ENCODE measurements at regions not wholly inside any gene's neighbourhood (a gene's known extent, or its start where the extent isn't known, plus 50 kb on each side); places are given as distances from the start of the nearest gene placed in this dataset.

DNA sequence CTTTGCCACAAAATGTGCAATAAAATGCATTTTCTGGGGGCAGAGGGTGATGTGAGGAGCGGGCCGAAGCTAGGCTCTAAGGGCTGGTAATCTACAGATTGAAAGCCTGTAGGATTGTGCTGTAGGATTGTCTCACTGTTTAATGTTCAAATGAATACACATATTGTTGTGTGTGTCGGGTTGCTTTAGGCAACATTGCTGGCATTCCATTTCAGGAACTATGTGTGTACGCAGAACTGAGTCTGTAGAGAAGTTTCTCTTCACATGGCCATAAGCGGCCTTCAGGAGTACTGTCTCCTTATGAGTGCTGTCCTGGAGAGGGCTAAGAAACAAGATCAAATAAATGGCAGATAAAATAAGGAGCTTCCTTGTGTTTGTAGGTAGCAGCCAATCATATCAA is 540.2 kb downstream of the GATA3 start:
- DNase-seq (ENCODE audit: low read depth in 2 of 2): no peak

DNA sequence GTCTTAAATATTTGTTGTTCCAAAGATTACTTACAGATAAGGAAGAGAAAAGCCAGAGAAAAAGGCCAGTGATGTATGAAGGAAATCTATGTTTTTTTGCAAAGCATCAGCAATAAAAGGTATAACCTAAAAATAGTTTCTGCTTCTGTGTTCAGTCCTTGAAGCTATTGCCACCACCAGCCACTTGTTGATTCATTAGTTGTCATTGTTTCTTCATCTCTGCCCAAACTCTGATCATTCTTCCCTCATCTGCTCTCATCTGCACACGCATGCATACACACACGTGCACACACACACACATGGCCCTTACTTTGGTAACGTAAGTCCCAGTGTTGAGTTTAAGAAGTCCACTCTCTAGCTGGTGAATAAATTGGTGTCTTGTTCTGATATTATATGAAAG is 540.7 kb downstream of the GATA3 start:
- no peak for DNase-seq (ENCODE audit: low read depth in 2 of 2)

DNA sequence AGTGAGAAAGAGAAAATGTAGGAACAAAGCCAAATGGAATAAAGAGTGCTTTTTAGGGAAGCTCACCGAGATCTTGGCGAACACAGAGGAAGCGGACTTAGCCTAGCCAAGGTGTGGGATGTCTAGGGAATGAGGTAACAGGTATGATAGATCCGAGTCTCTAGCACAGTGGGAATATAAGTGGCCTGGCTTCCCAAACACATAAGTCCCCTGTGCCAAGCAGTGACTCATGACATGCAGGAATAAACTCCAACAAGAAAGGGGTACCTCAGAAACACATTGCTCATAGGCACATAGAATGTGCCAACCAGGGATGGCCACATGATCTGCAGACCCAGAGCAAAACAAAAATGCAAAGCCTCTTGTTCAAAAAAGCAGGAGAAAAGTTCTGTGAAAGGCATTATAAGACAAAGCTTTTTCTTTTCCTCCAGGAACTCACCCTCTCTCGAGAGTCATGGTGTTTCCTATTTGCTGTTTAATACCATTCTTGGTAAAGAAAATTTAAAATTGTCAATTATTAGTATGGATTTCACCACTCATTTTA is 542.5 kb downstream of the GATA3 start:
- DNase-seq (ENCODE audit: low read depth in 2 of 2): no peak

DNA sequence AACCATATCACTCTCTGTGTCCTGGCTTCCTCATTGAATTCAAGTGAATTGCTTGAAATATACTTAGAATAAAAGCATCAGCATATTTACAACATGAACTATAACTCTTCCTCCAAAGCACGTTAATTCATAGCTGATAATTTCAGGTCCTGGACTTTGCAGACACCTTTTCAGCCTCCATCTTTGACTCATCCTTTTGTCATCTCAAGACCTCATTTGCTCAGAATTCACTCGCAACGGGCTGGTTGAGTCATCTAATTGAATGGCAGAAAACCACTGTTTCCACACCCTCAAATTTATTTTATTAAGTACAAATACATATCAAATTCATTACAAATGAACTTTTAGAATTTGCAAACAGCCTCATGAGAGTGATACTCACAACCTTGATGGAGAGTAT is 545.7 kb downstream of the GATA3 start:
- no peak for DNase-seq (ENCODE audit: low read depth in 2 of 2)

DNA sequence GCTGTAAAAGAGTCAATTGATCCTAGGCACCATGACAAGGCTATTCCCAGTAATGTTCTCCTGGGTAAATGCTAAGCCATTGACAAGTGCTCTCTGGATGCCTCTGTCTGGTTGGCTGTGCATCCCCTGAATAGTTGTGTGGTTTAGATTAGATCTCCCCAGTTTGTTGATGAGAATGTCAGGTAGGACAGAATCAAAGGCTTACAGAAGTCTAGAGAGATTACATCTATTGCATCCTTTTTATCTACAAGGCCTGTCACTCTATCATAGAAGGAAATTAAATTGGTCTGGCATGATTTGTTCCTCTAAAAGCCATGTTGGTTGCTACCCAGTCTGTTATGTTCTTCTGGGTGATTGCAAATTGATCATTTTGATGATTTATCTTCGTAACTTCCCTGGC is 548.3 kb downstream of the GATA3 start:
- no peak for DNase-seq (ENCODE audit: low read depth in 2 of 2)

DNA sequence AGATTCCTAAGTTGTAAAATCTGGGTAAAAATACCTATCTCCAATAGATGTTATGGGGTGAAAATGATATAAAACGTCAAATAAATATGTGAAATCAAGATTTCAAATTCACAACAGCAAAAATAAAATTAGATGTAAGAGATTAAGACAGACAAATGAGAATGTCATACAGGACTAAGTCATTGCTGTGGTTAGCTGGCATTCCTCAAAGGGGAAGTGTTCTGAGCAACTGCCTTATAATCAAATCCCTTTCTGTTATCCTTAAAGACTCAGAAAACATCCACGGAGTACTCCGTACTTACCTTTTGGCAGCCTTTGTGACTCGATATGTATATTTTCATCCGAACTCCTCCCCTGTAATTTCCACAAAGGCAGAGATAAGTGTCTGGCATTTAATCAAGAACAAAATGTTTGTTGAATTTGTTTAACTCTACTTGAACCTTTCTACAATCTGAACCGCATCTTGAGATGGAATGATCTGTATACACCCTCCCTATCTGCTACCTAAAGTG is 559.6 kb downstream of the GATA3 start:
- no peak for DNase-seq (ENCODE audit: low read depth in 2 of 2)

DNA sequence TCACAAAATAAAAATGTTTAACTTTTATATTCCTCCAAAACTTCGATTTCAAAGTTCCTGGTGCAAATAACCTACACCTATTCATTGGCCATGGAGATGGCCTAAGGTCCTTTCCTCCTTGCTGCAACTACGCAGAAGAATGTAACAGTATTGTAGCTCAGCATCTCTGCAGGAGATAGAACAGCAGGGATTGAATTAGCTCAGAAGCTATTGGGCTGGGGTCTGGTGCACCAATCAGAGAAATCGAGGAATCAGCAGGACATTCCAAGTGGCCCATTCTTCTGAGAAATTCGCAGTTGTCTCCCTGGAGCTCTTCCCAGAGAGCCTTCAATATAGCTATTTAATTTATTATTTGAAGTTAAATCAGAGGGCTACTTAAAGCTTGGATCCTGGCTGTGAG is 560.6 kb downstream of the GATA3 start:
- DNase-seq (ENCODE audit: low read depth in 2 of 2): no peak

DNA sequence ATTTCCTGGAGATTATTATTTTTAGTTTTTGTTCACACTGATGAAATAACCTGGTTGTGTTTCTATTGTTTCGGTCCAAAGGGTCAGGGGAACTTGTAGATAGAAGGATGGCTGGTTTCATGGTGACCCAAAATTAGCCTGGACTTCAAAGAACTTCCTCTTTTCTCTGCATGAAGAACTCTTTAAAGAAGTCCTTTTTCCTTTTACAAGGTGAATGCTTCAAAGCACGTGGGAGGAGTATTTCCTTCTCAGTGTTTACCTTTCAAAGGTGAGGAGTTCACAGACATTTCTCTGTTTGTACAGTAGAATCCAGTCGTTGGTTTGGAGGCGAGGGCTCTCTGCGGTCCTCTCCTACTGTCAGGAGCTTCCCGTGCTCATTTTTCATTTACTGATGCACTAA is 561.7 kb downstream of the GATA3 start:
- no peak for DNase-seq (ENCODE audit: low read depth in 2 of 2)

DNA sequence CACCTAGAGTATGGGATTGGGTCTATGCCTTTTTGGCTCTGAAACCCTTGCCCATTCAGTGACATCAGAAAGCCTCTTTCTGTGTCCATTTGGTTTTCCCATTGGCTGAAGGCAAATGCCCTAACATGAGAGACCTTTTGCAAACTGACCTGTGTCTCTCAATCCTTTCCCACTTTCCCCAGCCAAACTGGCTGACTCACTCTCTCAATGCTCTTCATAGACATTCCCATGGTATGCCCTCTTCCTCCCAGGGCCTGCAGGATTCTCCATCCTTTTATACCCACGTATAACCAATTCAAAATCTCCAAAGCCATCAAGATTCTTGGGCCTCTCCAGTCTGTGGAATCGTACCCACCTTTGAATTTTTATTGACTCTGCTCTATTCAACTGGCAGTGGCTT is 563.3 kb downstream of the GATA3 start:
- no peak for DNase-seq (ENCODE audit: low read depth in 2 of 2)

DNA sequence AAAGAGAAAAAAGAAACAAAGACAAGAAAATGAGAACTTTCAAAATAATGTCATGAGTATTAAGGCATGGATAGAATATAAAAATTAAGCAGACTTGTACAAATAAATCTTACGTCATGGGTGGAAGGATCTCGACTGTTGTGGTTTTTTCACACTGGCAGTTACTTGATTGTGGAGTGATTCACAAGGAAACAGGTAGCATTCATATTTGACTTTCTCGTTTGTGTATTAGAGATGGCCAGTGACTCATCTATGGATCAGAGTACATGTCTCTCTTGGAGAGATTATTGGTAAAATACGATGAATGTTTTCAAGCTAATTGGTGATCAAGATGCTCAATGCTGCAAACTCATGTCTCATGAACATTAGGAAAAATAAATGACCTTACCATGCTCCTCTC is 564.3 kb downstream of the GATA3 start:
- DNase-seq (ENCODE audit: low read depth in 2 of 2): no peak

DNA sequence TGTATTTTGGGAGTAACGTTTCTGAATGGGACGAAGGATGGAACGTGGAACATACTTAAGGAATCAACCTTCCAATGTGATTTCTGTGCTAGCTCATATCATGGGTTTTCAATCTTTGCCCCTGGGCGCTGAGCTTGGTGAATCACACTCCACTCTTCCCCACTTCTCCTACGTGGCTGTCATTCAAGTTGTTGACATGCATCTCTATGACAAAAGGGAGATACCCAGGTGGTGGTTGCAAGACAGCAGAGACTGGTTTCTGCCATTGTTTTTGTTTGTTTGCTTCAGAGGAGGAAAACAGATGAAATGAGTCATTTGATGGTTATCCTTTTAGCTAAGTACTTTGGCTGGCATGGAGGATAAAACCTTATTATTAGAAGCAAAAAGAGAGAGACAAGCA is 573.9 kb downstream of the GATA3 start:
- no peak for DNase-seq (ENCODE audit: low read depth in 2 of 2)

DNA sequence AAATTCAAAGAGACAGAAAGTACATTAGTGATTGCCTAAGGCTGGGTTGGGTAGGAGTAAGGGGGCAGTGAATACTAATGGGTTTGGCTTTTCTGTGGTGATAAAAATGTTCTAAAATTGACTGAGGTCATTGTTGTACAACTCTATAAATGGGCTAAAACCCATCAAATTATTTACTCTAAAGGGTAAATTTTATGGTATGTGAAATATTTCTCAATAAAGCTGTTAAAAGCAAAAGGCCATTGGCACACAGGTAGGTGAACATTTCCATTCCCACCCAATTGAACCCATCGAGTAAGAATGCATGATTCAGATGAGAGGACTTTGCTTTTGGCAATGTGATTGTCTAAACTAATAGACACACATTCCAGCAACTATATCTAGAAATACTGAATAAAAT is 579.4 kb downstream of the GATA3 start:
- no peak for DNase-seq (ENCODE audit: low read depth in 2 of 2)

DNA sequence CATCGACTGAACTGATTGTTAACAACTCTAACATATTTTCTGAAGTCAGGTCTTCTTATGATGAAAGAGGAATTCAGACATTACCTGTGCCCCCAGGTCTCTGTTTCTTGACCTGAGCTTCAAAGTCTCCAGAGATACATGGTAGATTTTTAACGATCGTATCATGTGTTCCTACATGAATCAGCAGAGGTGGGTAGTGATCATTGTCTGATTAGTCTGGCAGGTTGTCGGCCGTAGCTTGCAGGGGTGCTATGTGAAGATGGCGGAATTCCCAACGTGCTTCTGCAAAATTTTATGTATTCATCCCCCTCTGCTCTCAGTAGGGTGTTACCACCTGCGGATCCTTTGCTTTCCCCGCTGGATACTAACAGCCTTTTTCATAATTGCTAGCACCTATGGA is 581.9 kb downstream of the GATA3 start:
- DNase-seq (ENCODE audit: low read depth in 2 of 2): no peak

DNA sequence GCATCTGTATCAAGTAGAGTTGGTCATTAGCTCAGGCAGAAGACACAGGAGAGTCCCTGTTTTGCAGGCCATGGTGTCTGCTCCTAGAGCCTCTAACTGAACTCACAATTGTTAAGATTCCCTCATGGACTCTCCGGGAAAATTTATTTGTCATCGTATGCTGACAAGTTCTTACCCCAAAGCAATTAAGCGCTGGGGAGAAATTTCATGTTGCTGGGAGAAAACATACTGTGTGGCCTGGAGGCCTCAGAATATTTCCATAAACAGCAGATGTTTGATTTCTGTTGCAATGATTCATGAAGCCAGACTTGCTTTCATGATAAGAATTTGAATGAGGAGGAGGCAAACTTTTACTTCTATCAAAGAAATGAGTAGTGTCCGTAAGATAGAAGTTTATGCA is 583.2 kb downstream of the GATA3 start:
- no peak for DNase-seq (ENCODE audit: low read depth in 2 of 2)

DNA sequence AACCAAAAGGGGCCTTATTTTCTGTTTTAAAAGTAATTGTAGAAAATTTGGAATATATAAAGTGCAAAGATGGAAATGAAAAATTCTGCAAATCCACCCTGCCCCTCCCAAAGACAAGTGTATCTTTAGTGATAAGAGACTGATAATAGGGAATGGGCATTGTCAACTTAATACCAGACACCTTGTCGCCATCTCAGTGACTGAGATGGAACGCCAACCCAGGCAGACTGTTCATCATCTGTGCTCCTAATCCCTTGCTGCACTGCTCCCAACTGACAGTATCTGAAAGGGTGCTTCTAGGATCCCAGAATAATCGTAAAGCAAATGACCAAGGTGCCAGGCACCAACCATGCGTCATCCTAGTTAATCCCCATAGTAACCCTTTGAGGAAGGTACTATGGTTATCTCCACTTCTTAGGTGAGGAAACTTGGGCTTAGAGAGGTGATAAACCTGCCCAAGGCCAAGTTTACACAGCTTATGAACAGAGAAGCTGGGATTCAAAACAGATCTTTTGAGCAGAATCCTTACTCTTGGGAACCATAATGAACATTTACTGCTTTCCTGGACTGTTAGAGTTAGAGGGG is 583.7 kb downstream of the GATA3 start:
- DNase-seq (ENCODE audit: low read depth in 2 of 2): no peak

DNA sequence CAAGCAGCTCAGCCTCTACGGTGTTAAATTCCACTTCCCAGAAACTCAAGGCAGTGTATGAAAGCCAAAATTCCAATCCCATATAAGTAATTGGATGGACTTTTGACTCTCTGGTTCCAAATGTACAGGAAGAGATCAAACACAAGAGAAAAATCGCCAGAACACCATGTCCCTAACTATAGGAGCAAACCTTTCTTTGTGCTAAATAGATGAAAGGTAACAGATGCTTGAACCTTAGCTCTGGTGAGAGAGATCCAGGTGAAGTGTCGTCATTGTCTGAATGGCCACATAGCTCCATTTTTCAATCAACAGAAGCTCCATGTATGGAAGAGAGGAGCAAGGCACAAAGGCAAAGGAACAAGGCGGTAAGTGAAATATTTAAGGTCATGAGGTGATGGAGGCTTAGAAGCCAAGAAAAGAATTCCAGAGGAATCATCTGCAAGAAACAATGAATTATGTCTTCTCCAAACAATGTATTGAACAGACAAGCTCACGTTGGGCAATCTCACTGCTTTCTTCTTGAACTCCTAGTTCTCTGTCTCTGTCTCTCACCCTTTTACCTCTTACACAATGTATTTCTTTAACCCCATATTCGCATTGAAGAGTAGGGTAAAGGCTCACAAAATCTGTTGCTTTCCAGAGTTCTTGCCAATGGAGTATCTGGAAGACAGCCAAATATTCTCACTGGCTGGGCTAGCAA is 585.1 kb downstream of the GATA3 start:
- no peak for DNase-seq (ENCODE audit: low read depth in 2 of 2)

DNA sequence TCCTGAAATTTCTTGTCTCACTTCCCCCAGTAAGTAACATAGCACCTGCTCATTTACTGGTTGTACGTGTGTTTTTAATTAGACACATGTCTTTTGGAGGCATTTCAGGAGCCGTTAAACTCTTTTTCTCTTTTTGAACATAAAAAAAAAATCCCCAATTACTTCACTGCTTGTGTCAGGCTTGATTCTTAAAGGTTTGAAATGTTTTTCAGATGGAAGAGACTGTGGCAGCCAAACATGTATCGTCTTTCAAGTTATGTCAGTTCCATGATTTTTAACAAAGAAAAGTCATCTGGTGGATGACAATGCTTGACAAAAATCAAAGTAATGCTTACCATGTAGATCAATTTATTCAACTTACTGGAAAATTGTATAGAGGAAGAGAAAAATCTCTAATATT is 585.8 kb downstream of the GATA3 start:
- DNase-seq (ENCODE audit: low read depth in 2 of 2): no peak

DNA sequence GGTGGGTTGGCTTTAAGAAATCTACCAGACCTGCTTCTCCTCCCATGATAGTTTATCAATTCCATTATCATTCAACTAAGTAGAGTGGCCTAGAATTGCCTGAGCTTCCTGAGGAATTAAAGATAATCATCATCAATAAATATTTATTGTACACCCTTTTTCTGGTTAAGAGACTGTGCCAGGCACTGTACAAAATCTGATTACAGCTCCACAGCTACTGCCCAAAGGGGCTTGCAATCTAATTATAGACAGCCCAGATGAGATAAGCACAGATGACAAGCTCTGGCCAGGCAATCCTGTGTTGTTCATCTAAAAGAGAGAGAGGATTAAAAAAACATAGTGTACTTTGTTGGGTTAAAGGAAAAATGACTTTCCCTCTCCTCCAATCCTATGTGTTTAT is 586.4 kb downstream of the GATA3 start:
- no peak for DNase-seq (ENCODE audit: low read depth in 2 of 2)

DNA sequence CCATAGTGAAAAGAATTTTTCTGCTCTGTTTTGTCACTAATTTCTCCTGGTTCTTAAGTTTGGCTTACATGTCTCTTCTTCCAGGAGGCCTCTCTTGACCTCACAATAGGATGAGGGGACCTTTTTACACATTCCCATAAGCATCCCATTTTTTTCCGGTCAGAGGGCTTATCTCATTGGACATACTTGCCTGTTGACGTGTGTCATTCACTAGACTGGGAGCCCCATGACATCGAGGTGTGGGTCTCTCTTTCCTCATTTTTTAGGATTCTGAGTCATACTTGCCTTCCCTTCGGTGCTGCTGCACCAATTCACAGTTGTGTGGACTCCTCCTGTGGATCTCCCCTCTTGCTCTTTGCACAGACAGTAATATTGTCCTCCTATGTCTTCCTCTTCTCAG is 601.8 kb downstream of the GATA3 start:
- DNase-seq (ENCODE audit: low read depth in 2 of 2): no peak

DNA sequence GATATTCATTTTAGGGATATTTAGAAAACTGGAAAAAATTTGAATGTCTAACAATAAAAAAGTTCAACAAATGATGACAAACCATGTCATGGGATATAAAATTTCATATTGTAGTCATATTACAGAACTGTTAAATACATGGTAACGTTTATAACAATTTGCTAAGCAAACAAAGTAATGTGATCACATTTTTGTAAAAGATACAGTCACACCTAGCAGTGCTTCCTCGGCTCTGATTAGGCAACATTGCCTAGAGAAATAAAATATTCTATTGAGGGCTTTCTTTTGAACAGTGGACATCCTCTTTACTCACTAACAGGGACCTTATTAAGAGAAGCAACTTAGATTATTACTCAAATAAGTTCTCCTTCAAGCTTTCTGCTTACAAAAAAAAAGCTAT is 605.5 kb downstream of the GATA3 start:
- no peak for DNase-seq (ENCODE audit: low read depth in 2 of 2)

DNA sequence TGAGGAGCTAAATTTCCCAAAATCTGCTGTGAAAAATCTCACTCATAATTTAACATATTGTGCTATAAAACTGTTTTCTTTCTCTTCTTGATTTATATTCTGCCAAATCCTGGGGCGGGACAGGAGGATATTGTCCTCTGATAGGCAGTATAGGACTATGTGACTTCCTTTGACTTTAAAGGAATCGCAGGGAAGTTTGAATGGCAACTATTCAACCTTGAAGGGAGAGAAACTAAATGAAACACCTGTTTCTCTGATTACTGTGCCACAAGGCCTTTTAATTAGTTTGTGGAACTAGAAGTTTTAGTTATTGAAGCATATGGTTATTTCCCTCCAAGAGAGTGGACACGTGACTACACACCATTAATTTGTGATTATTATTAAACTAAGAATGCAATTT is 607.4 kb downstream of the GATA3 start:
- DNase-seq (ENCODE audit: low read depth in 2 of 2): no peak

DNA sequence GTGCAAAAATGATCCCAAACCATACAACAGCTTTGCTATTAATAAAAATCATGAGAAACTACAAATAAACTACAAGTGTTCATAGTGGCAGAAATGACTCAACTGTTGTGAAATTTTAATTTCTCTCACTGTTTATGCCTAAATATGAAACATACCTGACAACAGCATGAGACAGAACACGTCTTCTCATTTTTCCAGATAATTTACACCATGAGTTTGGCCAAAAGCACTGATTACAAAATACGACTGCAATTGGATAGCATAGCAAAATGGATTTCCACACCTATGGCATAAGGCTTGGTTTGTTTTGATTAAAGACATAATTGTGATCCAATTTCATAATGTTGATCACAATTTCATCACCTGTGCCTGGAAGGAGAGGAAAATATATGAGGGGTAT is 608.6 kb downstream of the GATA3 start:
- DNase-seq (ENCODE audit: low read depth in 2 of 2): no peak

DNA sequence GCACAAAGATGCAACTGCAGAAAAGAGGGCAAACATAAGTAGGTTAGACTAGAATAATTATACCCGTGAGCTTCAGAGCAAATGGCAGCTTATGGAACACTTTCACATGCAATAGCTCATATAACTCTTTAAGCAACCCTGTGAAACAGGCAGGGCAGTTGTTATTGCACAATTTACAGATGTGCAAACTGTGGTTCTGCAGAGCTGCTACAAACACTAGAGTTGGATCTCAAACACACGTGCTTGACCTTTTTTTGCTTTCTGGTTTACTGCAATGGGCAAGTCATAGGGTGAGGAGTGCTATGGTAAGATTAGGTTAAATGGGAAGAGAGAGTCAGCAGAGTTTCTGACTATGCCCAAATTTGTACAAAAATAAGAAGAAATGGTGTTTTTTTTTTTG is 610.8 kb downstream of the GATA3 start:
- DNase-seq (ENCODE audit: low read depth in 2 of 2): no peak
